Small intestine (tissue), 7 donors: ENCODE measurements at regions not wholly inside any gene's neighbourhood (a gene's known extent, or its start where the extent isn't known, plus 50 kb on each side); places are given as distances from the start of the nearest gene placed in this dataset.

Experiments used
- DNase-seq, 2 donors: peaks; one replicate each; pipeline versions ENCODE4 v3.0.0 to v3.0.0-alpha.2; 2013
- FAIRE-seq: peaks from 2 replicates; lab custom pipeline; 2012; peaks lifted over from hg19 to GRCh38; lab: Jason Lieb, UNC
- H3K27ac ChIP-seq, 3 donors: one replicate each; pipeline ENCODE4 v1.5.1; 2013; ENCODE audit warnings: low read length in 2 of 3, mild to moderate bottlenecking in 2 of 3, control low read depth in 1 of 3, inconsistent platforms in 1 of 3, low read depth in 1 of 3, moderate library complexity in 1 of 3
- H3K27me3 ChIP-seq, 3 donors: one replicate each; pipeline ENCODE4 v1.6.1; 2013; ENCODE audit warnings: low read length in 3 of 3, inconsistent platforms in 1 of 3; ENCODE audit not compliant: control insufficient read depth in 3 of 3, insufficient read depth in 3 of 3
- H3K36me3 ChIP-seq, 3 donors: one replicate each; pipeline ENCODE4 v1.6.1; 2013; ENCODE audit warnings: low read length in 3 of 3, inconsistent platforms in 1 of 3, low read depth in 1 of 3, mild to moderate bottlenecking in 1 of 3, moderate library complexity in 1 of 3; ENCODE audit not compliant: control insufficient read depth in 3 of 3, insufficient read depth in 2 of 3
- H3K4me1 ChIP-seq, 3 donors: one replicate each; pipeline ENCODE4 v1.6.1; 2013; ENCODE audit warnings: low read length in 2 of 3, inconsistent platforms in 1 of 3, low read depth in 1 of 3, mild to moderate bottlenecking in 1 of 3, moderate library complexity in 1 of 3; ENCODE audit not compliant: control insufficient read depth in 3 of 3, insufficient read depth in 2 of 3
- H3K4me3 ChIP-seq, 3 donors: one replicate each; pipeline ENCODE4 v1.5.1; 2013; ENCODE audit warnings: low read length in 3 of 3, control low read depth in 1 of 3, inconsistent platforms in 1 of 3, low read depth in 1 of 3, mild to moderate bottlenecking in 1 of 3, moderate library complexity in 1 of 3
- H3K9me3 ChIP-seq, 2 donors: one replicate each; pipeline ENCODE4 v1.6.1; 2013; ENCODE audit warnings: low read depth in 1 of 2, low read length in 1 of 2; ENCODE audit not compliant: control insufficient read depth in 2 of 2, insufficient read depth in 1 of 2
- WGBS, 3 donors: extraction: QIAGEN DNeasy Blood & Tissue Kit; methylation state at CpG; one replicate each; pipeline ENCODE4 v1.1.7; 2013; 5-methylcytosine and 5-hydroxymethylcytosine counted together
- donor health status: healthy with polysubstance abuse.
- donor health status: control.
- donor health status: control.
- donor health status: Bipolar disorder and iron deficiency.
- donor health status: healthy.

GRCh38 chr4:126233483-126233882, 918.7 kb downstream of the FAT4 start:
- 89 to 91% (median 90%) methylated on average over 2 of the region's 2 CpGs for WGBS, 3 donors
- no peak overlapping the region for H3K27ac ChIP-seq

GRCh38 chr4:126238013-126238412, 923.3 kb downstream of the FAT4 start:
- no peak for FAIRE-seq
- no peak for DNase-seq
- no peak overlapping the region for H3K27ac ChIP-seq

More at GRCh38 chr4:126233483-126233882, 918.7 kb downstream of the FAT4 start:
- H3K9me3 ChIP-seq = no peaks in the 10 kb centered on the region
- no peaks in the 10 kb centered on the region for H3K4me1 ChIP-seq
- no peak overlapping the region for H3K4me3 ChIP-seq
- no peaks in the 10 kb centered on the region for H3K36me3 ChIP-seq
- no peaks in the 10 kb centered on the region for H3K27me3 ChIP-seq
- DNase-seq = no peak
- FAIRE-seq = peak; percentile 5

GRCh38 chr4:126241634-126242033, 926.9 kb downstream of the FAT4 start:
- Histone ChIP-seq H3K4me1 (no peaks in the 10 kb centered on the region), H3K9me3 (no peaks in the 10 kb centered on the region), H3K4me3 (no peak overlapping the region), H3K27ac (no peak overlapping the region), H3K36me3 (no peaks in the 10 kb centered on the region), H3K27me3 (no peaks in the 10 kb centered on the region)
- 84 to 92% (median 86%) methylated on average over 2 of the region's 2 CpGs for WGBS, 3 donors
- no peak for FAIRE-seq
- DNase-seq = no peak

More at GRCh38 chr4:126238013-126238412, 923.3 kb downstream of the FAT4 start:
- Histone ChIP-seq H3K36me3 (no peaks in the 10 kb centered on the region), H3K4me1 (no peaks in the 10 kb centered on the region), H3K27me3 (no peaks in the 10 kb centered on the region), H3K4me3 (no peak overlapping the region), H3K9me3 (no peaks in the 10 kb centered on the region)

GRCh38 chr4:126242679-126243390, 928.1 kb downstream of the FAT4 start:
- no peak overlapping the region for H3K27ac ChIP-seq
- no peaks in the 10 kb centered on the region for H3K9me3 ChIP-seq
- DNase-seq (no peak), FAIRE-seq (no peak)
- H3K4me3 ChIP-seq = no peak overlapping the region
- H3K36me3 ChIP-seq = no peaks in the 10 kb centered on the region
- no peaks in the 10 kb centered on the region for H3K27me3 ChIP-seq
- 66 to 76% (median 70%) methylated on average over 7 of the region's 7 CpGs for WGBS, 3 donors
- H3K4me1 ChIP-seq = no peaks in the 10 kb centered on the region

GRCh38 chr4:126247409-126247808, 932.7 kb downstream of the FAT4 start:
- WGBS, 3 donors = 89 to 94% (median 91%) methylated on average over 3 of the region's 3 CpGs
- no peaks in the 10 kb centered on the region for H3K4me1 ChIP-seq
- no peaks in the 10 kb centered on the region for H3K9me3 ChIP-seq
- H3K27me3 ChIP-seq = no peaks in the 10 kb centered on the region
- H3K36me3 ChIP-seq = no peaks in the 10 kb centered on the region
- no peak for DNase-seq
- no peak for FAIRE-seq
- H3K4me3 ChIP-seq = no peak overlapping the region
- H3K27ac ChIP-seq = no peak overlapping the region

- no peak for FAIRE-seq
- H3K27me3 ChIP-seq = no peaks in the 10 kb centered on the region
- WGBS, 3 donors = 78 to 88% (median 79%) methylated on average over 2 of the region's 2 CpGs
- H3K27ac ChIP-seq = no peak overlapping the region
- no peaks in the 10 kb centered on the region for H3K36me3 ChIP-seq
- DNase-seq = no peak
- H3K9me3 ChIP-seq = no peaks in the 10 kb centered on the region
- no peak overlapping the region for H3K4me3 ChIP-seq
- H3K4me1 ChIP-seq = no peaks in the 10 kb centered on the region
Measured at GRCh38 chr4:126250006-126250405, 935.3 kb downstream of the FAT4 start.

GRCh38 chr4:126251169-126251568, 936.4 kb downstream of the FAT4 start:
- Histone ChIP-seq H3K9me3 (peaks cover 0 to 2% of the 10 kb centered on the region in 2 donors), H3K36me3 (no peaks in the 10 kb centered on the region), H3K27me3 (no peaks in the 10 kb centered on the region), H3K4me3 (no peak overlapping the region), H3K27ac (no peak overlapping the region), H3K4me1 (no peaks in the 10 kb centered on the region)
- FAIRE-seq (no peak), DNase-seq (no peak)

GRCh38 chr4:126262665-126263064, 947.9 kb downstream of the FAT4 start:
- WGBS, 3 donors = 55 to 59% (median 58%) methylated on average over 2 of the region's 2 CpGs
- H3K4me3 ChIP-seq = no peak overlapping the region

GRCh38 chr4:126264839-126265238, 950.1 kb downstream of the FAT4 start:
- H3K27ac ChIP-seq = no peak overlapping the region
- no peak for DNase-seq
- no peaks in the 10 kb centered on the region for H3K4me1 ChIP-seq
- FAIRE-seq = no peak
- H3K36me3 ChIP-seq = no peaks in the 10 kb centered on the region
- no peaks in the 10 kb centered on the region for H3K27me3 ChIP-seq
- H3K4me3 ChIP-seq = no peak overlapping the region
- no peaks in the 10 kb centered on the region for H3K9me3 ChIP-seq

More at GRCh38 chr4:126262665-126263064, 947.9 kb downstream of the FAT4 start:
- Histone ChIP-seq H3K27me3 (no peaks in the 10 kb centered on the region), H3K27ac (no peak overlapping the region), H3K4me1 (no peaks in the 10 kb centered on the region), H3K36me3 (no peaks in the 10 kb centered on the region), H3K9me3 (no peaks in the 10 kb centered on the region)
- no peak for FAIRE-seq
- DNase-seq = no peak
